ENCODE measurements at regions not wholly inside any gene's neighbourhood (a gene's known extent, or its start where the extent isn't known, plus 50 kb on each side); places are given as distances from the start of the nearest gene placed in this dataset.

GRCh38 chr6:56407883-56408410 is 160.6 kb upstream of the COL21A1 start:
- DNase-seq = no peak

DNA sequence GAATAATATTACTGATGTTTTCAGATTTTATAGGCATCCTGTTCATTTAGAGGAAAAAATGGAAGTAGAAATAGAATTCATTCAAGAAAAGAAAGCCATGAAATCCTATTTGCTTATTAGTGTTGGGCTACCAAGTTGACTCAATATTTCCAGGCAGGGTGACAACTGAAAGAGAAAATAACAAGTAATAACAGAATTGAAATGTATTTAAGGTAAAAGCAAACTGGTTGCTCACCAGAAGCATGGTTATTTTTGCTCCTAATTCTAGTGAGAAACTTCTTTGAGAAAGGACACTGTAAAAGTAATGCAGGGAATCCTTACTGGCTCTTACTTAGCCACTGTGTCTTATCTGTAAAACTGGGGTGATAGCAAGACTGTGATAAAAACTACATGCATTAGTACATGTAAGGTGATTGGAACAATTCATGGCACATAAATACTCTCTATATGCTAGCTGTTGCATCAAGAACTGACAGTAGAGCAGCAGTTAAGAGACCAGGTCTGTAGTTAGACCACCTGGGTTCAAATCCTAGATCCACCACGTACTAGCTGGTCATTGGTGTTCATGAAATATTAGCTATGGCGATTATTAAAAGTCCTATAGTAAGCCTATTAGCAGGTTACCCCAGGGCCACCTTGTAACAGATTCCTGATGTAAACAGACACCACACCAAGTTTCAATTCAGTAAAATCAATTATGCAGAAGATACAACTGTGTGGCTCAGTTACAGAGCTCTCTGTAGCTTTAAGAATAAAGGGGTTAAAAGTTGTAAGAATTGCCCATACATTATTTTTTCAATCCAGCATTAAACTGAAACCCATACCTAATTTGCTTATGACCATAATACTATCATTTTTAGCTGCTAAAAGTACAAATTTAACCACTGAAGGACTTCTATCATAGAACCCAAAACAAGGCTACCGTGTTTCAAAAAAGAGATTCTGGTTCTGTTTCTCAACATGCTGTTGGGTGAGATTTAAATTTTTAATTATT is 159.2 kb upstream of the COL21A1 start:
- no peak for DNase-seq

DNA sequence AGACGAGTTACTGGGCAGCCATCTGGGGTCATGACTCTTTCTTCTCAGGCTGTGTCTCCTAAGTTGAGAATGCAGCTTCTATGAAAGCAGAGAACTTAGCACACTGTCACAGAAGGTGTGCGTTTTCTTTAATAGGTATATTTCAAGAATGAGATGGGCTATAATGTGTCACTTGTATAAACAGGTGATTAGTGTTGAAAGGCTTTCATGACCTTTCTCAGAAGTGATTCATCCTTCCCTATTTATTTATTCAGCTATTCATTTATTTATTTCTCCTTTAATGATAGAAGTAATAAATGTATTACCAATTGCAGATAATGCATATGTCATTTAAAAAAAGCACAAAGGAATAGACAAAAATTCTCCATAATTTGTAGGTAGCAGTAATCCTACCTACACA is 157.2 kb upstream of the COL21A1 start:
- DNase-seq = no peak

GRCh38 chr6:56403745-56404144 is 156.4 kb upstream of the COL21A1 start:
- no peak for DNase-seq

- no peak for DNase-seq
These were observed 154.2 kb upstream of the COL21A1 start for GRCh38 chr6:56401477-56402070.

- DNase-seq = no peak
These were observed 152.9 kb upstream of the COL21A1 start for GRCh38 chr6:56400273-56400672.

GRCh38 chr6:56399672-56400263 is 152.4 kb upstream of the COL21A1 start:
- no peak for DNase-seq

DNA sequence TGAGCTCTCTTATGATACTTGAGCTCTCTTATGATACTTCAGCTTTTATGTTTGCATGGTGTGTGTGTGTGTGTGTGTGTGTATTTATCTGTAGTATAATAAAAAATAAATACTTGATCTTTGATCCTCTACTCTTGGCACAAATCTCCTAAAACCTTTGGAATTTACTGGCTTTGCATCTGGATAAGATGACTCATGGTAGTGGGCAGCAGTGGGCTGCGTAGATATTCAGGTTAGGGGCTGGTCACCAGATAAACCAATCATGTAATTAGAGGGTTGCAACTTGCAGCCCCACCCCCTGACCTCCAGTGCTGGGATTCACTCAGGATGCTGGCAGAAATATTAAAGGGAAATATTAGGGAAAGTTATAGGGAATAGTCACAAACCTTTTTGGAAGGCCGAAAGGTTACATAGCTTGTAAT is 151.9 kb upstream of the COL21A1 start:
- no peak for DNase-seq

DNA sequence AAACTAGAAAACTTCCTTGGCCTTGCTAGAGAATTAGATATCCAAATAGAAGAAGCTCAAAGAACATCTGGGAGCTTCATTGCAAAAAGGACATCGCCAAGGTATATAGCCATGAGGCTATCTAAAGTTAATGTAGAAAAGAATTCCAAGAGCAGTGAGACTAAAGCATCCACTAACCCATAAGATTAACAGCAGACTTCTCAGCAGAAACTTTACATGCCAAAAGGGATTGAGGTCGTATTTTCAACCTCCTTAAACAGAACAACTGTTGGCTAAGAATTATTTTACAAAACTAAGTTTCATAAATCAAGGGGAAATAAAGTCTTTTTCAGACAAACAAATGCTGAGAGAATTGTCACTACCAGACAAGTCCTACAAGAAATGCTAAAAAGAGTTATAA is 149.1 kb upstream of the COL21A1 start:
- no peak for DNase-seq

DNA sequence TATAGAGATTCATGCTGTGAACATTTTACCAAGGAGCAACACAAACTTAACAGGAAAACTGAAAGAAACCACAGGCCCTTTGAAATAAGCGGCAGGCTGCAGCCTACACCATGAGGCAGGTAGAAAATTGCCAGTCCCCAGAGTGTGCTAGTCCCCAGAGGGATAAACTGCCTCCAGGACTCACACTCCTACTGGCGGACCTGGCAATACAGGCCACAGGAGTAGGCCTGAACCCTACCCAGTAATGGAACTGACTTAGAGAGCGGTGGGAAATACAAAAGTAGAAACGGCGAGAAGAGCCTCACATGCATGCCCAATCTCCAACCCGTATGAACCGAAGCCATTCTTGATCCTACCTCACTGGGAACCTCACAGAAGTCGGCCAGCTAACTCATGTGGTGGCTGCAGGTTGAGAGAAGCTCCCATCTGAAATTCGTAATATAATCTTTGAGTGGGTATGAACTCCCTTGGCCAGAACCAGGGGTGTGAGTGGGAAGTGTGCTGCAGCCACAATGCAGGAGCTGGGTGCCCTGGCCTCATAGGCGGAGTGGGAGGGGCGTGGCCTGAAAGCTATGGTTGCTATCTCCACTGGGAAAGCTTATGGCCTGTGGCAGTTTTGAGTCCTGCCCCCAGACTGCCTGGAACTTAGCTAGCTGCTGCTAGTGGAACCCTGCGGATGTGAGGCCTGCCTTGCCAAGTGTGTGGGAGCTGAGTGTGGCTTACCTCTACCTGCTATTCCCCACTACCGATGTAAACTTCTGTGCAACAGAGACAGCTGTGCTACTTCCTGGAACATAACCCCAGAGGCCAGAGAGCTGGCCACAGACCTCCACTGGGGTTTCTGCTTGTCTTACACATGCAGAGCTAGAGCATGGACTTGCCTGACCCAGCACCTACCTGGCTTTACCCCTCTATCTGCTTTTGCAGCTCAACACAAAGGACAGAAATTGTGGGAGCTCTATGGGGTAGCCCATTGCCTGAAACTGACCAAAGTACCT is 146.5 kb upstream of the COL21A1 start:
- DNase-seq = no peak

DNA sequence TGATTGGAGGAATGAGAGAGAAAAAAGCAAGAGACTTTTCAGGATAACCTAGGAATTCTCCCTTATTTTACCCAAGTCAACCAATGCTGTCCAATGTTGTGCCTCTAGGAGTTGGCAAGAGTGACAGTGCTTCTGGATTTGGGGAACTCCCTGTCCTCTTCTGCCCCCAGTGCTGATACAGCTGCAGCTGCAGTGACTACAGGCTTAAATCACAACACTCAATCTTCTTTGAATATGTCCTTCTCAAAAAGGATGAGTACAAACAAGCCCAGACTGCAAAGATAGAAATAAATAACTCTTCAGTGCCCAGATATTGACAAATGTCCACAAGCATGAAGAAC is 141.0 kb upstream of the COL21A1 start:
- DNase-seq = no peak

GRCh38 chr6:56387621-56388414 is 140.4 kb upstream of the COL21A1 start:
- no peak for DNase-seq

DNA sequence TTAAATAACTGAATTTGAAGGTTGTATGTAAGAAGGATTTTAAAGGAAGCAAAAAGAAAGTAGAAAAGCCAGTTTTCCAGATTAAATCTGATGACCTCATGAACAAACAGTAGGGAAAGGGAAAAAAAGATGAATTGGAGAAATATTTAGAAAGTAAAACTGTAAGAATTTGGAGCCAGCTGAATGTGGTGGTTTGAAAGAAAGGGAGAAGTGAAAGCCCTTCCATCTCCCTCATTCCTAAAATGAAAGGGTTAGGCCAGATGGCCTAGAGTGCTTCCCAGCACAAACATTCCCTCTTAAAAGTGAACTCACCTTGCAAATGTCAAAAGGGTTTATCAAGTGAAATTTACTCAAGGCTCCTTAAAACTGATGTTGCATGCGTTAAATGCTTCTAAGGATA is 139.3 kb upstream of the COL21A1 start:
- DNase-seq = no peak

DNA sequence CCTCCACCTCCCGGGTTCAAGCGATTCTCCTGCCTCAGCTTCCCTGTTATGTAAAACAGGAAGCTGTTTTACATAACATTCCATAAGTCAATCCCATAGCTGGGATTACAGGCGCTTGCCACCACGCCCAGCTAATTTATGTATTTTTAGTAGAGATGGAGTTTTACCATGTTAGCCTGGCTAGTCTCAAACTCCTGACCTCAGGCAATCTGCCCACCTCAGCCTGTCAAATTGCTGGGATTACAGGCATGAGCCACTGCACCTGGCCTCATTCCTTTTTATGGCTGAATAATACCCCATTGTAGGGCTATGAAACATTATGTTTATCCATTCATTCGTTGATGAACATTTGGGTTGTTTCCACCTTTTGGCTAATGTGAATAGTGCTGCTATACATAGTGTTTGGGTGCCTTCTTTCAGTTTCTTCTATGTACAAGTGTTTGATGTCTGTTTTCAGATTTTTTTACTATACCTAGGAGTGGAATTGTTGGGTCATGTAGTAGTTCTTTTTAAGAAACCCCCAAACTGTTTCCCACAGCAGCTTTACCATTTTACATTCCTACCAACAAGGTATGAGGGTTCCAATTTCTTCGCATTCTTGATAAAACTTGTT is 138.7 kb upstream of the COL21A1 start:
- no peak for DNase-seq

- DNase-seq = no peak
These were observed 135.8 kb upstream of the COL21A1 start for GRCh38 chr6:56383160-56383559.

DNA sequence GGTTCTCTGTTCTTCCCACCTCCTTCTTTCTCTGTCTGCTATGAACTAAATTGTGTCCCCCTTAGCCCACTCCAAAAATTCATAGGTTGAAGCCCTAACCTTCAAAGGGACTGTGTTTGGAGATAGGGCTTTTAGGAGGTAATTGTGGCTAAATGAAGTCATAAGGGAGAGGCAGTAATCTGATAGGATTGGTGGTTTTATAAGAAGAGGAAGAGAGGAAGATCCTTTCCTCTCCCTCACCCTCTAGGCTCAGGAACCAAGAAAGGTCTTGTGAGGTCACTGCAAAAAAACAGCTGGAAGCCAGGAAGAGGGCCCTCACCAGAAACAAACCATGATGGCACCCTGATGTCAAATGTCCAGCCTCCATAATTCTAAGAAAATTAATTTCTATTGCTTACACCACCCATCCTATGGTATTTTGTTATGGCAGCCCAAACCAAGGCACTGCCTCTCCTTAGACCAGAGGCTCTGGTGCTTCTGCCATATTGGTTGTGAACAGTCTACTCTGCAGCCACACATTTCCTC is 135.1 kb upstream of the COL21A1 start:
- no peak for DNase-seq

- peak; percentile 62 for DNase-seq
These were observed 134.4 kb upstream of the COL21A1 start for GRCh38 chr6:56381801-56382251.

DNA sequence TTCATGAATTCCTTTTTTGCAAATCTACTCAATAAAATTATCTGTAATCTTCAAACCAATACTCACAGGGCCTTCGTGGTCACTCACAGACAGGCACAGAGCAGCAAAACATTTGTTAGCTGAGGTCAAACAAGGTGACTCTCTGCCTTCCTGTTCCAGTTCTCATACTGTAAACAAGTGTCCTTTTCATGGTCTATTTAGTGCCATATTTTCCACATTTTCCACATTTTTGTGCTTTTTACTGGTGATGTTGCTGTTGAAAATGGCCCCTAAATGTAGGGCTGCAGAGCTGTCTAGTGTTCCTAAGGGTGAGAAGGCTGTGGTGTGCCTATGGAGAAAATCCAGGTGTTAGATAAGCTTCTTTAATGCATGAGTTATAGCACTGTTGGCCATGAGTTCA is 133.1 kb upstream of the COL21A1 start:
- DNase-seq = no peak

DNA sequence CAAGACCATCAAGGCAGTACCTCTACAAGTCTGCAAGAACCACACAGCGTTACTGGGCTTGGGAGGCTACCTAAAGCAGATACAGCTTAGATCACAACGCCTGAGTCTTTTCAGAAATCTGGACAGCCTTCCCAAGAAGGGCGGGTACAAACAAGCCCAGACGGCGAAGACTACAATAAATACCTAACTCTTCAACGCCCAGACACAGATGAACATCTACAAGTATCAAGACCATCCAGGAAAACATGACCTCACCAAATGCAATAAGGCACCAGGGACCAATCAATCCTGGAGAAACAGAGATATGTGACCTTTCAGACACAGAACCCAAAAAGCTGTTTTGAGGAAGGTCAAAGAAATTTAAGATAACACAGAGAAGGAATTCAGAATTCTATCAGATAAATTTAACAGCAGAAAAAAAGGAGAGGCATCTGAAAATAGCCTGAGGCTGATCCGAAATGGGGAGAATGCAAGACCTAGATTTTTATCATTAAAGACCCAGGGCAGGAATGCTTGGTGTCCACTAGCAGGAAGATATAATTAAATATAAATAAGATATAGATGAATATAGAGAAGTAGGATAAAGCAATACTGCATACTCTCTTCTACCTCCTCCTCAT is 131.7 kb upstream of the COL21A1 start:
- no peak for DNase-seq

GRCh38 chr6:56378507-56378906 is 131.1 kb upstream of the COL21A1 start:
- DNase-seq = no peak

All from retina (tissue), 1 donor.